ENCODE measurements at regions not wholly inside any gene's neighbourhood (a gene's known extent, or its start where the extent isn't known, plus 50 kb on each side); places are given as distances from the start of the nearest gene placed in this dataset.

DNA sequence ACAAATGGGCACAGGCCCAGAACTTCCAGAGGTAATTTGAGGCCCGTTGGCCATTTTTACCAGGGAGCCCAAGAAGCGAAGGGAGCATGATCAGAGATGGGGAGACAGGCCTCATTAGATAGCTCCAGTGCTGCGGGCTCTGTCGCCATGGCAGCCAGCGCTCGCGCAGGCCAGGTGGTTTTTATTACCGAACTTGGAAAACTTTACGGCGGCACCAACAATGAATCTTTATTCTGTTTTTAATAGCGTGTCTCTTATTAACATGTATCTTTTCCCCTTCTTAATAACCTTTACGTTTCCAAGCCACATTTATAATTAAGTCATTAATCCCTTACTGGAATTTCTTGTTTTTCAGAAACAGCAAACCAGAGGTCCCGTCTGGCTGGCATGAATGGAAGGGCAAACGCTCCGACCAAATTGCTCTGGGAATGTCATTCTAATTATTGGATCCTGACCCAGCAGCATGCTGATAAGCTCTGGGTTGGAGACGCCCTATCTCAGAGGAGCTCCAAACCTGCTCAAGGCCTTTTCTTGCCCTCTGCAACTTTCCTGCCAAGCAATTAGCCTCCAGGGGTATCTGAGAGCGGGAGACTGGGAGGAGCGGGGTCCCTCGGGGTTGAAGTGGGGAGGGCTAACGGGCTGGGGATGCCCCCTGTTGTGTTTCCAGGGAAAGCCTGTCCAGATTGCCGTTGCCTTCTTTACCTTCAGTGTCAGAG, 256.4 kb downstream of the TLE3 start:
- BruUV-seq (replicated peaks), result no TSS peak
- CTCF ChIA-PET, result no interaction called here

GRCh38 chr15:69842851-69843250, 254.9 kb downstream of the TLE3 start:
- no peak for DNase-seq (ENCODE audit: unreplicated experiment)
- H3K27me3 Mint-ChIP-seq (ENCODE audit: insufficient read depth, unreplicated experiment), result peaks cover 52% of the 10 kb centered on the region
- H3K4me1 Mint-ChIP-seq (ENCODE audit: insufficient read depth, unreplicated experiment), result peaks cover 4% of the 10 kb centered on the region
- no peaks in the 10 kb centered on the region for H3K9me3 Mint-ChIP-seq (ENCODE audit: unreplicated experiment)
- POLR2A ChIA-PET, result no interaction called here
- CTCF ChIA-PET, result no interaction called here
- TF ChIP-seq, protein P1, sequence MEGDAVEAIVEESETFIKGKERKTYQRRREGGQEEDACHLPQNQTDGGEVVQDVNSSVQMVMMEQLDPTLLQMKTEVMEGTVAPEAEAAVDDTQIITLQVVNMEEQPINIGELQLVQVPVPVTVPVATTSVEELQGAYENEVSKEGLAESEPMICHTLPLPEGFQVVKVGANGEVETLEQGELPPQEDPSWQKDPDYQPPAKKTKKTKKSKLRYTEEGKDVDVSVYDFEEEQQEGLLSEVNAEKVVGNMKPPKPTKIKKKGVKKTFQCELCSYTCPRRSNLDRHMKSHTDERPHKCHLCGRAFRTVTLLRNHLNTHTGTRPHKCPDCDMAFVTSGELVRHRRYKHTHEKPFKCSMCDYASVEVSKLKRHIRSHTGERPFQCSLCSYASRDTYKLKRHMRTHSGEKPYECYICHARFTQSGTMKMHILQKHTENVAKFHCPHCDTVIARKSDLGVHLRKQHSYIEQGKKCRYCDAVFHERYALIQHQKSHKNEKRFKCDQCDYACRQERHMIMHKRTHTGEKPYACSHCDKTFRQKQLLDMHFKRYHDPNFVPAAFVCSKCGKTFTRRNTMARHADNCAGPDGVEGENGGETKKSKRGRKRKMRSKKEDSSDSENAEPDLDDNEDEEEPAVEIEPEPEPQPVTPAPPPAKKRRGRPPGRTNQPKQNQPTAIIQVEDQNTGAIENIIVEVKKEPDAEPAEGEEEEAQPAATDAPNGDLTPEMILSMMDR (IDR thresholded peaks at IDR 0.05; ENCODE audit: unreplicated experiment), result no peak
- intact Hi-C loops (cut with micrococcal nuclease), result no loop called here
- H3K4me3 Mint-ChIP-seq (ENCODE audit: unreplicated experiment), result no peak overlapping the region
- peaks cover 6% of the 10 kb centered on the region for H3K36me3 Mint-ChIP-seq (ENCODE audit: insufficient read depth, unreplicated experiment)
- no TSS peak for BruUV-seq (replicated peaks)
- no peak overlapping the region for H3K27ac Mint-ChIP-seq (ENCODE audit: low read depth, unreplicated experiment)

More for the DNA sequence above, 256.4 kb downstream of the TLE3 start:
- POLR2A ChIA-PET, result interaction anchor here (0.7 kb wide), 1 partner anchor 13 kb away, joined by 3 read pairs; no protein-coding TSS in a partner anchor
- Mint-ChIP-seq H3K4me1 (ENCODE audit: insufficient read depth, unreplicated experiment) (peaks cover 4% of the 10 kb centered on the region), H3K36me3 (ENCODE audit: insufficient read depth, unreplicated experiment) (peaks cover 6% of the 10 kb centered on the region), H3K27ac (ENCODE audit: low read depth, unreplicated experiment) (no peak overlapping the region), H3K27me3 (ENCODE audit: insufficient read depth, unreplicated experiment) (peaks cover 41% of the 10 kb centered on the region), H3K4me3 (ENCODE audit: unreplicated experiment) (no peak overlapping the region), H3K9me3 (ENCODE audit: unreplicated experiment) (no peaks in the 10 kb centered on the region)
- intact Hi-C loops (cut with micrococcal nuclease), result no loop called here
- TF ChIP-seq, protein P1 (IDR thresholded peaks at IDR 0.05; ENCODE audit: unreplicated experiment), result no peak
- DNase-seq (ENCODE audit: unreplicated experiment), result no peak

DNA sequence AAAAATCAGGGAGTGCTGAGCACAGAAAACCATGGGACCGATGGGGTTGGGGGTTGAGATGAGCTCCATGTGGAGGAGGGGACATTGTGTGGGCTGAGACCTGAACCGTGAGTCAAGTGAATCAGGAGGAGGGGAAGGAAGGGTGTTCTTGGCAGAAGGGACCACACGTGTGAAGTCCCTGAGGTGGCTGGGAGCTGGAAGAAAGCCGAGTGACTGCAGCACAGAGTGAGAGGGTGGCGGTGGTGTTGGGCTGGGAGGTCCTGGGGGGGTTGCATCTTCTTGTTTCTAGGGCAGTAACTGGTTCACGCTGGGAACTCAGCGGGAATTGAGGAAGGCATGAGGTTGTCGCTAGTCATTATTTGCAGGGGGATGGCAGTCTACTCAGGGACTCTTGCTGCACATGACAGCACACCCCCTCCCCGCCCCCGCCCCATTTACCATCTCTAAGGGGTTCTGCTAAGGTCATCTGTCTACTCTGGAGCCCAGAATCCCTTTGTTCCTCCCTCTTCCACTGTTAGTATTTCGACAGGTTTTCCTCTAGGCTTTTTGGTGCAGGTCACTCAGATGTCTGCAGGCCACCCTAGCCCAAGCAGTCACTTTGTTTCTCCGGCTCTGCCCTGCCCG, 254.3 kb downstream of the TLE3 start:
- POLR2A ChIA-PET, result no interaction called here
- no peaks in the 10 kb centered on the region for H3K9me3 Mint-ChIP-seq (ENCODE audit: unreplicated experiment)
- H3K27ac Mint-ChIP-seq (ENCODE audit: low read depth, unreplicated experiment), result no peak overlapping the region
- no peak overlapping the region for H3K4me3 Mint-ChIP-seq (ENCODE audit: unreplicated experiment)
- peaks cover 58% of the 10 kb centered on the region for H3K27me3 Mint-ChIP-seq (ENCODE audit: insufficient read depth, unreplicated experiment)
- CTCF ChIA-PET, result no interaction called here
- no TSS peak for BruUV-seq (replicated peaks)
- H3K36me3 Mint-ChIP-seq (ENCODE audit: insufficient read depth, unreplicated experiment), result peaks cover 6% of the 10 kb centered on the region
- intact Hi-C loops (cut with micrococcal nuclease), result no loop called here
- no peak for DNase-seq (ENCODE audit: unreplicated experiment)
- peaks cover 4% of the 10 kb centered on the region for H3K4me1 Mint-ChIP-seq (ENCODE audit: insufficient read depth, unreplicated experiment)
- TF ChIP-seq, protein P1 (IDR thresholded peaks at IDR 0.05; ENCODE audit: unreplicated experiment), result no peak

DNA sequence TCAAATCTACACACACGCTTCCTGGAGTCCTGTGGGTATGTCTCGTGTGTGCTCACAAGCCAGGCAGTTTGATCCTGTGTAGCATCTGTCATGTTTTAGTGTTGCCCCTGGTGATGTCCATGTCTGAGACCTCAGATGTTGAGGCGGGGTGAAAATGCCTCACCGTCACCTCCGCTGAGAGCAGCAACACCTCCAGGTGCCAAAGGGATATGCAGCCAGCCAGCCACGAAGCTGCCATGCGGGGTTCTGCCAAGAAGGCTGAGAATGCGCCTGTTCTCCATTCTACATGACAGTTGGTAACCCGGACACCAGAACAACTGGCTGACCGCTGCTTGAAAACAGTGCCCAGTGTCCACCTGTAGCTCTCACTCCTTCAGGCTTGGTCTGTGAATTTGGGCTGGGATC, 253.8 kb downstream of the TLE3 start:
- peaks cover 3% of the 10 kb centered on the region for H3K4me1 Mint-ChIP-seq (ENCODE audit: insufficient read depth, unreplicated experiment)
- BruUV-seq (replicated peaks), result no TSS peak
- intact Hi-C loops (cut with micrococcal nuclease), result no loop called here
- H3K27ac Mint-ChIP-seq (ENCODE audit: low read depth, unreplicated experiment), result no peak overlapping the region
- peaks cover 62% of the 10 kb centered on the region for H3K27me3 Mint-ChIP-seq (ENCODE audit: insufficient read depth, unreplicated experiment)
- CTCF ChIA-PET, result no interaction called here
- no peak overlapping the region for H3K4me3 Mint-ChIP-seq (ENCODE audit: unreplicated experiment)
- H3K36me3 Mint-ChIP-seq (ENCODE audit: insufficient read depth, unreplicated experiment), result peaks cover 6% of the 10 kb centered on the region
- POLR2A ChIA-PET, result no interaction called here
- TF ChIP-seq, protein P1 (IDR thresholded peaks at IDR 0.05; ENCODE audit: unreplicated experiment), result no peak
- no peaks in the 10 kb centered on the region for H3K9me3 Mint-ChIP-seq (ENCODE audit: unreplicated experiment)
- DNase-seq (ENCODE audit: unreplicated experiment), result no peak
